H1 (cell line): ENCODE measurements at regions not wholly inside any gene's neighbourhood (a gene's known extent, or its start where the extent isn't known, plus 50 kb on each side); places are given as distances from the start of the nearest gene placed in this dataset.

Experiments used
- CHD1 ChIP-seq: IDR thresholded peaks from 2 replicates; pipeline ENCODE4 v1.6.1; 2012; ENCODE audit warnings: low read depth, low read length, improper control_type of control experiment
- EGR1 ChIP-seq: IDR thresholded peaks from 2 replicates; pipeline ENCODE4 v1.6.1; 2011; ENCODE audit warnings: low read depth, low read length, borderline replicate concordance
- EZH2 ChIP-seq: fragments of 200-600 bp; sonication (generic); IDR thresholded peaks from 2 replicates; pipeline ENCODE4 v1.7.1; 2012; ENCODE audit warnings: low read depth, mild to moderate bottlenecking, moderate library complexity, low read length, inconsistent platforms; ENCODE audit not compliant: severe bottlenecking

GRCh38 chr4:137853424-137853823 lies 321.1 kb upstream of the PCDH18 start (continued):
- TF ChIP-seq EZH2 = no peak
- no peak for TF ChIP-seq EGR1
- TF ChIP-seq CHD1 = no peak
